Chondrocyte (in vitro differentiated cells): ENCODE measurements at regions not wholly inside any gene's neighbourhood (a gene's known extent, or its start where the extent isn't known, plus 50 kb on each side); places are given as distances from the start of the nearest gene placed in this dataset.

Source experiments
- DNase-seq: peaks from one replicate; pipeline ENCODE4 v3.0.0; 2021; ENCODE audit warnings: mixed read lengths, low spot score
- H3K27ac Mint-ChIP-seq: one replicate; pipeline ENCODE4 v1.8.0; 2021; ENCODE audit warnings: mild to moderate bottlenecking, moderate library complexity, mixed read lengths; ENCODE audit not compliant: unreplicated experiment
- H3K27me3 Mint-ChIP-seq: 2 replicates; pipeline ENCODE4 v1.8.0; 2021; ENCODE audit warnings: low read depth, mixed read lengths
- H3K36me3 Mint-ChIP-seq: 2 replicates; pipeline ENCODE4 v1.8.0; 2021; ENCODE audit warnings: low read depth, mixed read lengths
- H3K4me1 Mint-ChIP-seq: 2 replicates; pipeline ENCODE4 v1.8.0; 2021; ENCODE audit warnings: low read depth, mild to moderate bottlenecking, mixed read lengths
- H3K4me3 Mint-ChIP-seq: one replicate; pipeline ENCODE4 v1.8.0; 2021; ENCODE audit warnings: mild to moderate bottlenecking, moderate library complexity, mixed read lengths; ENCODE audit not compliant: unreplicated experiment
- H3K9me3 Mint-ChIP-seq: 2 replicates; pipeline ENCODE4 v1.8.0; 2021; ENCODE audit warnings: low read depth, mixed read lengths
- TF ChIP-seq, protein P1 (sequence below): fragments of 200-600 bp; sonication (generic); IDR thresholded peaks from 2 replicates; pipeline ENCODE4 v1.5.0; 2021; ENCODE audit warnings: antibody characterized with exemption, mild to moderate bottlenecking, moderate library complexity

DNA sequence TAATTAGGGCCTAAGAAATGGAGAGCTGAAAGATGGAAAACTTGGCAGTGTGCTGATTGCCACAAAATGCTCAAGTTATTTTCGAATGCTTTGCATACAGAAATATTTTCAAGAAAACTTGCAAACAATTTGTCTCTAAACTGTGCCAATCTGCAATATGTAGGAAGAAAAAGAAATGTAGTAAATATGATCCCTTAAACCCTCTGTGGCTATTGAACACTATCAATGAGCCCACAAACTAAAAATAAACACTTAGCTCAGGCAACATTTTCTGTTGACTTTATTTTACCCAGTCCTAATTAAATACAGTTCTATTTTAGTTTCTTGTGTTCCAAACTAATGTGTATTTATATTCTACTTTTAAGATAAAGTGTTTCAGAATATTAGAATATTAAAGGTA is 342.1 kb downstream of the SEMA3D start:
- H3K9me3 Mint-ChIP-seq: no peaks in the 10 kb centered on the region
- H3K4me3 Mint-ChIP-seq: no peak overlapping the region
- no peak for DNase-seq
- H3K36me3 Mint-ChIP-seq: no peaks in the 10 kb centered on the region
- TF ChIP-seq, protein P1, sequence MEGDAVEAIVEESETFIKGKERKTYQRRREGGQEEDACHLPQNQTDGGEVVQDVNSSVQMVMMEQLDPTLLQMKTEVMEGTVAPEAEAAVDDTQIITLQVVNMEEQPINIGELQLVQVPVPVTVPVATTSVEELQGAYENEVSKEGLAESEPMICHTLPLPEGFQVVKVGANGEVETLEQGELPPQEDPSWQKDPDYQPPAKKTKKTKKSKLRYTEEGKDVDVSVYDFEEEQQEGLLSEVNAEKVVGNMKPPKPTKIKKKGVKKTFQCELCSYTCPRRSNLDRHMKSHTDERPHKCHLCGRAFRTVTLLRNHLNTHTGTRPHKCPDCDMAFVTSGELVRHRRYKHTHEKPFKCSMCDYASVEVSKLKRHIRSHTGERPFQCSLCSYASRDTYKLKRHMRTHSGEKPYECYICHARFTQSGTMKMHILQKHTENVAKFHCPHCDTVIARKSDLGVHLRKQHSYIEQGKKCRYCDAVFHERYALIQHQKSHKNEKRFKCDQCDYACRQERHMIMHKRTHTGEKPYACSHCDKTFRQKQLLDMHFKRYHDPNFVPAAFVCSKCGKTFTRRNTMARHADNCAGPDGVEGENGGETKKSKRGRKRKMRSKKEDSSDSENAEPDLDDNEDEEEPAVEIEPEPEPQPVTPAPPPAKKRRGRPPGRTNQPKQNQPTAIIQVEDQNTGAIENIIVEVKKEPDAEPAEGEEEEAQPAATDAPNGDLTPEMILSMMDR: no peak
- H3K27me3 Mint-ChIP-seq: no peaks in the 10 kb centered on the region
- no peak overlapping the region for H3K27ac Mint-ChIP-seq
- H3K4me1 Mint-ChIP-seq: peaks cover 19% of the 10 kb centered on the region

DNA sequence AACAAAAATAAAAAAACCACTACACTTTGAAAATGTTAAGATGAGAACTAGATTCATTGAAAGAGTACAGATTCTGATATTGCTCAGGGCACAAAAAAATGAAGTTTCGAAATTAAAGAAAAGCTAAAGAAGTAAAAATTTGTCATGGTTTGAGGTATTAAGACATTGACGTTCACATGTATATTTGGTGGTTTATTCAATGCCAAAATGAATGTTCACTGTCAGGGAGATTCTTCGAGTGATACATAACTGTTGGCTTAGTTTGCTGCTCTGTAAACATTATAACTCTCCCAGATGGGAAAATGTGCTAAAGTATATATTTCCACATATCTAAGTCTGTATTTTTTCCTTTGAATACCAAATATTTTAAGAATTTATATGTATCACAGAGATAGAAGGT is 345.0 kb downstream of the SEMA3D start:
- TF ChIP-seq, protein P1: no peak
- Mint-ChIP-seq H3K4me3 (no peak overlapping the region), H3K4me1 (peaks cover 5% of the 10 kb centered on the region), H3K27ac (no peak overlapping the region), H3K27me3 (no peaks in the 10 kb centered on the region), H3K9me3 (no peaks in the 10 kb centered on the region), H3K36me3 (no peaks in the 10 kb centered on the region)
- DNase-seq: no peak

DNA sequence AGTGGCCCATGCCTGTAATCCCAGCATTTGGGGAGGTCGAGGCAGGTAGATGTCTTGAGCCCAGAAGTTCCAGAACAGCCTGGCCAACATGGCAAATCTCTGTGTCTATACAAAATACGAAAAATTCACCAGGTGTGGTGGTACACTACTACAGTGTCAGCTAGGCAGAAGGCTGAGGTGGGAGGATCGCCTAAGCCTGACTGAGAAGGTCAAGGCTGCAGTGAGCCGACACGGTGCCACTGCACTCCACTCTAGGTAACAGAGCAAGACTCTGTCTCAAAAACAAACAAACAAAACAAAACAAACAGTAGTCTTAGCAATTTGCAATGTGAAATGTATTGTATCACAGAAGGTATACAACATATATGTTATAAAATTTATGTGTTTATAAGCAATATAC is 348.0 kb downstream of the SEMA3D start:
- H3K27ac Mint-ChIP-seq: no peak overlapping the region
- no peak for DNase-seq
- peaks cover 5% of the 10 kb centered on the region for H3K4me1 Mint-ChIP-seq
- H3K4me3 Mint-ChIP-seq: no peak overlapping the region
- TF ChIP-seq, protein P1: no peak
- peaks cover 2% of the 10 kb centered on the region for H3K9me3 Mint-ChIP-seq
- H3K27me3 Mint-ChIP-seq: no peaks in the 10 kb centered on the region
- no peaks in the 10 kb centered on the region for H3K36me3 Mint-ChIP-seq

DNA sequence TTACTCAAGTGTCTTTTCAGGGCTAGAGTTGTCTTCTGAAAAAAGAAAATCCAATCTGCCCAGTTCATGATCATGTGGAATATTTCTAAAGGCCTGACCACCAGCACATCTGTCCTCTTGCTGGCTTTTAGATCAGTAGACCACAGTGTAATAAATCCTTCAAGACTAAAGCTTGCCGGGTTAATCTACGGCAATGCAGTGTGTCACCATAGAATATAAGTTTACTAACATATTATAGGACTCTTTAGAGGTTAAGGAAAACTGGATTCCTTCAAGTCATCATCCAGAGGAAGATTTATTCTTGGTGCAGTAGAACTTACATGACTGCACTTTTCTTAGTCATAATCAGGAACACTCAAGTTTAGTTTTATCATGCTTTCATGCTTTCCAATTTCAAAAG is 349.5 kb downstream of the SEMA3D start:
- Mint-ChIP-seq H3K4me1 (peaks cover 5% of the 10 kb centered on the region), H3K27me3 (no peaks in the 10 kb centered on the region), H3K4me3 (no peak overlapping the region), H3K27ac (no peak overlapping the region), H3K36me3 (no peaks in the 10 kb centered on the region), H3K9me3 (peaks cover 3% of the 10 kb centered on the region)
- no peak for DNase-seq
- TF ChIP-seq, protein P1: no peak

DNA sequence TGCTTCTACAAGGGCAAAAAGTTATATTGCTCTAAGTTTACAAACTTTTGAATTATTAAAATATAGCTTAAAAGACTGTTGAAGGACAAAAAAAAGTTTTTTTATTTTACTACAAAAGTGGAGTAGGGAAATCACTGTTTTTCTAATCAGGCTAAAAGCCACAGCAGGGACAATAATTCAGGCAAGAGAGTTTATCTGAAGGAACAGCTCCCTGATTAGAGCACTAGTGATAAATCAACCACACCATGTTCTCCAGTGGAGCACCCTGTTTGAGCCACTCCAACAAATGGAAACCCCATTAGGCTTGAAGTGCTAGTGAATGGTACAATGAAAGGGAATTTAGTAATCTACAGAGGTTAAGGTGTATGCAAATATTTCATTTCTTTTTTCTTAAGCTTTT is 357.1 kb downstream of the SEMA3D start:
- no peaks in the 10 kb centered on the region for H3K36me3 Mint-ChIP-seq
- no peak overlapping the region for H3K27ac Mint-ChIP-seq
- H3K4me1 Mint-ChIP-seq: no peaks in the 10 kb centered on the region
- peaks cover 3% of the 10 kb centered on the region for H3K9me3 Mint-ChIP-seq
- H3K27me3 Mint-ChIP-seq: no peaks in the 10 kb centered on the region
- H3K4me3 Mint-ChIP-seq: no peak overlapping the region
- no peak for DNase-seq
- TF ChIP-seq, protein P1: no peak
